HG03175 (cell line): ENCODE measurements at regions not wholly inside any gene's neighbourhood (a gene's known extent, or its start where the extent isn't known, plus 50 kb on each side); places are given as distances from the start of the nearest gene placed in this dataset.

Experiments used
- ATAC-seq: cut with Tn5 transposase; IDR thresholded peaks from one replicate; pipeline ENCODE4 v1.9.1; 2021; ENCODE audit warnings: mild to moderate bottlenecking, moderate library complexity; ENCODE audit not compliant: unreplicated experiment

- no peak for ATAC-seq
Measured at GRCh38 chr4:155522201-155522600, 144.4 kb upstream of the GUCY1A1 start.

- no peak for ATAC-seq
Measured at GRCh38 chr4:155521382-155521781, 144.6 kb upstream of the MAP9 start.

- no peak for ATAC-seq
Measured at GRCh38 chr4:155515444-155516075, 138.8 kb upstream of the MAP9 start.

GRCh38 chr4:155514628-155515027 is 137.9 kb upstream of the MAP9 start:
- no peak for ATAC-seq

- no peak for ATAC-seq
Measured at GRCh38 chr4:155512817-155513216, 136.1 kb upstream of the MAP9 start.

- no peak for ATAC-seq
Measured at GRCh38 chr4:155512046-155512445, 135.3 kb upstream of the MAP9 start.

GRCh38 chr4:155510771-155511170 is 134.0 kb upstream of the MAP9 start:
- no peak for ATAC-seq

GRCh38 chr4:155509555-155509954 is 132.8 kb upstream of the MAP9 start:
- no peak for ATAC-seq

GRCh38 chr4:155506745-155507144 is 130.0 kb upstream of the MAP9 start:
- no peak for ATAC-seq

GRCh38 chr4:155505321-155505720 is 128.6 kb upstream of the MAP9 start:
- no peak for ATAC-seq

- no peak for ATAC-seq
Measured at GRCh38 chr4:155497306-155497705, 120.5 kb upstream of the MAP9 start.

- no peak for ATAC-seq
Measured at GRCh38 chr4:155496294-155496626, 119.5 kb upstream of the MAP9 start.

GRCh38 chr4:155495572-155496293 is 119.0 kb upstream of the MAP9 start:
- no peak for ATAC-seq

- ATAC-seq, result no peak
Measured at GRCh38 chr4:155494037-155494718, 117.4 kb upstream of the MAP9 start.

GRCh38 chr4:155491336-155492120 is 114.8 kb upstream of the MAP9 start:
- ATAC-seq, result peak; percentile 97

GRCh38 chr4:155489271-155489670 is 112.5 kb upstream of the MAP9 start:
- ATAC-seq, result no peak

GRCh38 chr4:155488691-155489090 is 111.9 kb upstream of the MAP9 start:
- no peak for ATAC-seq

GRCh38 chr4:155487210-155487609 is 110.4 kb upstream of the MAP9 start:
- no peak for ATAC-seq

- ATAC-seq, result no peak
Measured at GRCh38 chr4:155481150-155481549, 104.4 kb upstream of the MAP9 start.

GRCh38 chr4:155479835-155480234 is 103.1 kb upstream of the MAP9 start:
- no peak for ATAC-seq

- ATAC-seq, result no peak
Measured at GRCh38 chr4:155478336-155478835, 101.6 kb upstream of the MAP9 start.
